ENCODE measurements at regions not wholly inside any gene's neighbourhood (a gene's known extent, or its start where the extent isn't known, plus 50 kb on each side); places are given as distances from the start of the nearest gene placed in this dataset.

- DNase-seq (ENCODE audit: low read depth): no peak
Observed at GRCh38 chr7:13447637-13448036, 541.8 kb downstream of the ETV1 start.

- no peak for DNase-seq (ENCODE audit: low read depth)
Observed at GRCh38 chr7:13448243-13448642, 541.2 kb downstream of the ETV1 start.

- DNase-seq (ENCODE audit: low read depth): no peak
Observed at GRCh38 chr7:13449460-13449859, 540.0 kb downstream of the ETV1 start.

DNA sequence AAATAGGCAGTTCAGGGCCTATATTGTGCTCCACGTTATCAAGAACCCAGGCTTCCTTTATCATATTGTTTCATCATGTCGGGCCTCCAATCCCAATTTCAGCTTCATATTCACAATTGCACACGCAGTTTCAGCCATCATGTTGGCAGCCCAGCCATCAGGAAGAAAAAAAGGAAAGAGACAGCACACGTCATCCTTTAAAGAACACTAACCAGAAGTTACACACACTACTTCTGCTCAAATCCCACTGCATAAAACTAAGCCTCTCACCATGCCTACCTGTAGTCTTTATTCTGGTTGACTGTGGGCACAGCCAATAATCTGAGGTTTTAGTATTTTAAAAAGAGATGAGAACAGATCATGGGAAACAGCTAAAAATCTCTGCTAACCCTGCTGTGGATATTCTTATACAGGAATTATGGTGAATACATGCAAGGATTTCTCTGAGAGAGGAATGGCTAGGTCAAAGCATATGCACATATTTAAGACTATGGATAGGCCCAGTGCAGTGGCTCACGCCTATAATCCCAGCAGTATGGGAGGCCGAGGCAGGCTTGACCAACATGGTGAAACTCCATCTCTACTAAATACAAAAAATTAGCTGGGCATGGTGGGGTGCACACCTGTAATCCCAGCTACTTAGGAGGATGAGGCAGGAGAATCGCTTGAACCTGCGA is 534.4 kb downstream of the ETV1 start:
- no peak for DNase-seq (ENCODE audit: low read depth)

GRCh38 chr7:13457790-13458189 is 531.7 kb downstream of the ETV1 start:
- DNase-seq (ENCODE audit: low read depth): no peak

DNA sequence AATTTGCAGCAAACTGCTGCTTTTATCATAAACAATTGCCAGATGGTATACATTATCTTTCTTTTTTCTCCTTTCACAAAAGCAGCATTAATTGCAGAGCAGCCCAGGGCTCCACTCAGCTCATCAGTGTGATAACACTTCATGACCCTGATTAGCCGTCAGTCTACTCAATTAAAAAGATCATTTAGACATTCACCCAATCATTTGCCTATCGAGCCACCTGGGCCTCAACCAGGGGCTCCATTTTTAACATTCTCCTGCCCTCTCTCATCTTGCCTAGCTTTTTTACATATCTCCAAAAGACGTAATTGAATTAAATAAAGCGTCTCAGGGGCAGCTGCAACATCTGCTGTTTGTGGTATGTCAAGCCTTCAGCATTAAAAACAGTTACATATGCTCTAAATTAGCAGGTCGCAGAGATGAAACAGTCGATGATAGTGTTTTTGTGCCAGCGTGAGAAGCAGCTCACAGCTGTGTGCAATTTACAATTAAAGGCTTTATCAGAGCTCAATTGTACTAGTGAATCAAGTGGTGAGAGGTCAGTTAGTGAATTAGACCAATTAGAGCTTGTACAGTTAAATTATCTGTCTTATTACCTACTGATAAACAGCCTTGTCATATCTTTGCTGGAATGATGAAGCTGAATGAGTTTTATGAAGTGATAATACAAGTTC is 522.5 kb downstream of the ETV1 start:
- no peak for DNase-seq (ENCODE audit: low read depth)

DNA sequence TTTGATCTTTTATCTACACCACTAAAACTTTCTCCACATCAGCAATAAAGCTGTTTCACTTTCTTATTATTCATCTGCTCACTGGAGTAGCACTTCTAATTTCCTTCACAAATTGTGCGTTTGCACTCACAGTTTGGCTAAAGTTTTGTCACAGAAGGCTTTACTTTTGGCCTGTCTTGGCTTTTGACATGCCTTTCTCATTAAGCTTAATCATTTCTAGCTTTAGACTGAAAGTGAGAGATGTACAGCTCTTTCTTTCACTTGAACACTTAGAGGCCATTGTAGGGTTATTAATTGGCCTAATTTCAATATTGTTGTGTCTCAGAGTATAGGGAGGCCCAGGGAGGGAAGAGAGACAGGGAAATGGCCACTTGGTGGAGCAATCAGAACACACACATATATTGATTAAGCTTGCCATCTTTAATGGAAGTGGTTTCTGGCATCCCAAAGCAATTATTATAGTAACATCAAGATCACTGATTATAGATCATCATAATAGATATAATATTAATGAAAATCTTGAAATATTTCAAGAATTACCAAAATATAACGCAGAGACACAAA is 512.5 kb downstream of the ETV1 start:
- no peak for DNase-seq (ENCODE audit: low read depth)

DNA sequence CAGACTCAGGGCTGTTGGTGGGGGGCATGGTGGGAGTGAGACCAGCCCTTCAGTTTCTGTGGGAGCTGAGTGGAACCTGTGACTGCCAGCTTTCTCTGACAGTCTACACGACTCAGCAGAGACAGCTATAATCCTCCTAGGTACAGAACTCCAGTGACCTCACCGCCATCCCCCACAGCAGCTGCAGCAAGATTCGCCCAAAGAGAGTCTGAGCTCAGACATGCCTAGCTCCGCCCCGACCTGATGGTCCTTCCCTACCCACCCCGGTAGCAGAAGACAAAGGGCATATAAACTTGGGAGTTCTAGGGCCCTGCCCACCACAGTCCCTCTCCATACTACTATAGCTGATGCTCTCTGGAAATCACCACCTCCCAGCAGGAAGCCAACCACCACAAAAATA is 500.1 kb downstream of the ETV1 start:
- DNase-seq (ENCODE audit: low read depth): no peak

- no peak for DNase-seq (ENCODE audit: low read depth)
Observed at GRCh38 chr7:13496976-13497375, 492.5 kb downstream of the ETV1 start.

- no peak for DNase-seq (ENCODE audit: low read depth)
Observed at GRCh38 chr7:13508586-13508985, 480.9 kb downstream of the ETV1 start.

GRCh38 chr7:13518738-13519137 is 470.7 kb downstream of the ETV1 start:
- DNase-seq (ENCODE audit: low read depth): no peak

DNA sequence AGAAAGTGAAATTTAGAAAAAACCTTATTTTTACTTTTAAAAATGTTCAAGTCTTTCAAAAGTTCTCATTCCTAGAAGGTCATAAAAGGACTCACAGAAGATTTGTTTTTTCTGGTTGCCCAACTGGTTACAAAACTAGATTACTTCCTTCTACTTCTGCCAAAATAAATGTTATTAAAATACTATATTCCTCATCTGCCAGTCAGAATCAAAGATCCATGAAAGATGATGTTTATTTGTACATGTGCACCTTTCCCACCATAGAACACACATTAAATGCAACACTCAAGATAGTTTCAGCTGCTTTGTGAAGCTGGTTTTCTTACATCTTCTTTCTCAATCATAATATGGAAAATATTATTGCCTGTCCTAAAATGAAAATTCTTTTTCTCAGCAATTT is 465.4 kb downstream of the ETV1 start:
- no peak for DNase-seq (ENCODE audit: low read depth)

- DNase-seq (ENCODE audit: low read depth): no peak
Observed at GRCh38 chr7:13532028-13532753, 457.3 kb downstream of the ETV1 start.

GRCh38 chr7:13538669-13539068 is 450.8 kb downstream of the ETV1 start:
- DNase-seq (ENCODE audit: low read depth): no peak

- DNase-seq (ENCODE audit: low read depth): no peak
Observed at GRCh38 chr7:13540429-13540828, 449.0 kb downstream of the ETV1 start.

GRCh38 chr7:13541326-13541725 is 448.1 kb downstream of the ETV1 start:
- no peak for DNase-seq (ENCODE audit: low read depth)

GRCh38 chr7:13542451-13542850 is 447.0 kb downstream of the ETV1 start:
- DNase-seq (ENCODE audit: low read depth): no peak

GRCh38 chr7:13551503-13551902 is 438.0 kb downstream of the ETV1 start:
- no peak for DNase-seq (ENCODE audit: low read depth)

- no peak for DNase-seq (ENCODE audit: low read depth)
Observed at GRCh38 chr7:13560441-13560840, 429.0 kb downstream of the ETV1 start.

DNA sequence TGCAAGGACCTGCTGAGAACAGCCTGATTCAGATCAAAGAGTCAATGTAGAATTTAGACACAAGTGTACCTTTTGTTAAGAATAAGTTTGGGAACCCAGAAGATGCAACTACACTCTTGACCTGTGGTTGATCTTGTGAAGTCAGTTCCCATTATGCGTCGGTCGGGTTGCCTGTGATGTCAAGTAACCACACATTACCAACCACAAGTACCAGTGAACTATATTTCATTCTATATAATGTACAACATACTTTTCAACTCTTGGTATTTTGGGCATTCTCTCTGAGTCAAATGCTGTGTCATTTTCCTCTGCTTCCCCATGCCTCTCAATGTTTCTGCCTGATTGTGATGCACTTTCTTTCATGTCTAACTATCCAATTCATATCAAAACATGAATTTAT is 426.2 kb downstream of the ETV1 start:
- DNase-seq (ENCODE audit: low read depth): no peak

DNA sequence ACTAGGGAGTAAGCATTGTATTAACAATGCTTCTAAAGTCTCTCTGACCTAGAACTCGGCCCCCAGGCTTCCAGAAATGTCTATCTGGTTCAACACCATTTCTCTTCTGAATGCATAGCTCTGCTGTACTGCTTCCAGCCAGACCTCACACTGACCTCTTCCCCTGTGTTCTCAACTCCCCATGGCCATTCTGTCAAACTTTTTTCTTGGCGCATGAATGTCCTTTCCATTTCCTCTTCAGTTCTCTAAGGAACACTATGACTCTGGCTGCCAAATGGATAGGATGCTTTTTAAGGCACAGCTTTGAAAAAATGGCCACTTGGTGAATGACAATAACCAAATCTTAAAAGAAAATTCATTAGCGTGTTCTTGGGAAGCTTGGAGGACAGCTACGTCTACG is 425.8 kb downstream of the ETV1 start:
- no peak for DNase-seq (ENCODE audit: low read depth)

DNA sequence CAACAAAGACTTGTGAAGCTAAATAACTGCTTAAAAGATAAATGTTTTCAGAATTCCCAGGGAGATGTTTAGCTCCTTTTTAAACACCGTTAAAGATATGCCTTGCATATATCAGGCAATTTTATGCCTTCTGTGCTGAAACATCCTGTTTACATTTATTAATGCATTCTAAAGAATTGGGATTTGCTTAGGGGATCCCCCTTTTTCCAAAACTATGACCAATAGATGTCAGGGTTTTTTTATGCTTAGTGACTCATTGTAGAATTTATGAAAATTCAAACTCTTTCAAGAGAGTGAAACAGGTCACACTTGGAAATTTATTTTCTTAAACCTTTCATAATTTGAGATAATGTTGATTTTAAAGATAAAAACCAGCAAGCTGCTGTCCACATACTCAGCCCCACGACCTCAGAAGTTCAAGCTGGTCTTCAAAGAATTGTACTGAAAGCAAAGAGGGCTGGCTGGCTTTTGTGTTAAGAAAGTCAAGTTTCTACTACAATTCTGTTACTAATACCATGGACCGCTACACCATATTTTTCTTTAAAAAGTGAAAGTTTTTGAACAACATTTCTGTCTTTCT is 411.8 kb downstream of the ETV1 start:
- no peak for DNase-seq (ENCODE audit: low read depth)

DNA sequence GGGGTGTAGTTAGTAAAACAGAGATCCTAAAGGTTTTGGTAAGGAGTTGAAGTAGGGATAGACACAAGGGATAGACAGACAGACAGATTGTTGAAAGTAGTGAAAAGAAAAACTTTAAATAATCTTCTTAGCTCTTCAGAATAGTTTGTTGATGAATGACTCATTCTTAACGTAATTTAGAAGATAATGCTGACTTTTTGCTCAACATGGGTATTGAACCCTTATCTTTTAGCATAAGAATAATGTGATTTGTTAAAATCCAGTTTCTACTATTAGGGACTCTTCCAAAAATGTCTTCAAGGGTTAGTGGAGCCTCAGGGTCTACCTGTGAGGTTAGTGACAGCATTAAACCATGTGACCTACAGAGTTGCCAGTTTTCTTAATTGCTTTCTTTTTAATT is 411.2 kb downstream of the ETV1 start:
- no peak for DNase-seq (ENCODE audit: low read depth)
